Activated T-cell treated with anti-CD3 and anti-CD28 coated beads, Interleukin-2, amount 50 U/mL, for 72 hours (primary cell): ENCODE measurements at regions not wholly inside any gene's neighbourhood (a gene's known extent, or its start where the extent isn't known, plus 50 kb on each side); places are given as distances from the start of the nearest gene placed in this dataset.

Experiments used
- ATAC-seq, 2 donors: fragments of 150-1000 bp; cut with Tn5 transposase; replicated peaks in 1 of 2; 2 replicates each; pipeline ENCODE4 v1.10.0; 2021; ENCODE audit warnings: moderate library complexity in 2 of 2, mild to moderate bottlenecking in 1 of 2
- DNase-seq, 2 donors: peaks; one replicate each; pipeline ENCODE4 v3.0.0; 2021 to 2022; ENCODE audit warnings: mixed read lengths in 1 of 2
- H3K27ac Mint-ChIP-seq: one replicate; pipeline ENCODE4 v1.8.0; 2022; ENCODE audit warnings: mild to moderate bottlenecking, moderate library complexity, mixed read lengths
- H3K27me3 Mint-ChIP-seq: one replicate; pipeline ENCODE4 v1.8.0; 2022; ENCODE audit warnings: low read depth, mixed read lengths
- H3K36me3 Mint-ChIP-seq, 2 donors: one replicate each; pipeline ENCODE4 v1.8.0; 2022; ENCODE audit warnings: mixed read lengths in 2 of 2, mild to moderate bottlenecking in 1 of 2; ENCODE audit not compliant: insufficient read depth in 2 of 2
- H3K4me1 Mint-ChIP-seq: one replicate; pipeline ENCODE4 v1.8.0; 2022; ENCODE audit warnings: low read depth, mixed read lengths
- H3K4me3 Mint-ChIP-seq, 2 donors: one replicate each; pipeline ENCODE4 v1.8.0; 2022; ENCODE audit warnings: mild to moderate bottlenecking in 2 of 2, mixed read lengths in 2 of 2, moderate library complexity in 2 of 2
- H3K9me3 Mint-ChIP-seq, 2 donors: one replicate each; pipeline ENCODE4 v1.8.0; 2022; ENCODE audit warnings: mixed read lengths in 2 of 2

- H3K27me3 Mint-ChIP-seq, result peaks cover 6% of the 10 kb centered on the region
- no peaks in the 10 kb centered on the region for H3K36me3 Mint-ChIP-seq
- ATAC-seq, result no peak
- no peaks in the 10 kb centered on the region for H3K9me3 Mint-ChIP-seq
- H3K4me1 Mint-ChIP-seq, result no peaks in the 10 kb centered on the region
- no peak for DNase-seq
- no peak overlapping the region for H3K27ac Mint-ChIP-seq
- H3K4me3 Mint-ChIP-seq, result no peak overlapping the region
These were observed 84.5 kb upstream of the CDKN3 start for GRCh38 chr14:54312166-54312801.

- no peak overlapping the region for H3K4me3 Mint-ChIP-seq
- ATAC-seq, result no peak
- H3K9me3 Mint-ChIP-seq, result no peaks in the 10 kb centered on the region
- no peak overlapping the region for H3K27ac Mint-ChIP-seq
- peaks cover 6% of the 10 kb centered on the region for H3K27me3 Mint-ChIP-seq
- H3K36me3 Mint-ChIP-seq, result no peaks in the 10 kb centered on the region
- no peak for DNase-seq
- H3K4me1 Mint-ChIP-seq, result no peaks in the 10 kb centered on the region
These were observed 82.3 kb upstream of the CDKN3 start for GRCh38 chr14:54314365-54315104.

GRCh38 chr14:54316652-54317051, 80.2 kb upstream of the CDKN3 start:
- ATAC-seq, result no peak
- Mint-ChIP-seq H3K36me3 (no peaks in the 10 kb centered on the region), H3K4me3 (no peak overlapping the region), H3K9me3 (no peaks in the 10 kb centered on the region), H3K4me1 (no peaks in the 10 kb centered on the region), H3K27me3 (peaks cover 6% of the 10 kb centered on the region), H3K27ac (no peak overlapping the region)
- no peak for DNase-seq

GRCh38 chr14:54317391-54317790, 79.4 kb upstream of the CDKN3 start:
- ATAC-seq, result no peak
- Mint-ChIP-seq H3K4me1 (no peaks in the 10 kb centered on the region), H3K9me3 (no peaks in the 10 kb centered on the region), H3K36me3 (no peaks in the 10 kb centered on the region), H3K27ac (no peak overlapping the region), H3K27me3 (peaks cover 6% of the 10 kb centered on the region), H3K4me3 (no peak overlapping the region)
- DNase-seq, result no peak

DNA sequence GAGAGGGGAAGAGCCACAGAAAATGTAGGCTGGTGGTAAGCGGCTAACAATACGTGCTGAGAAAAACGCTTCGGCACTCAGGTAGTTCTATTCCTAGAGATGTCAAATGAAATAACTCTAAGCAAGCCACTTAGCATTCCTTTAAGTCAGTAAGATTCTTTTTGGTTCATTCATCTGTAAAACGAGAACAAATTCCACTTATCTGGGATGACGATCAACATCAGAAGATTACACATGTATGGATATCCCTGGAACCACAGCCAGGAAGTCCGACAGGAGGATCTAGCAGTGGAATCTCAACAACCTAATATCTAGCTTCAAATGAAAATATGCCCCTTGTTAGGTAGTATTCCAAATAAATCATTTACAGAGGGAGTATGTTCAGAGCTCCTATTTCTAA, 74.6 kb upstream of the CDKN3 start:
- Mint-ChIP-seq H3K36me3 (no peaks in the 10 kb centered on the region), H3K27ac (no peak overlapping the region), H3K4me3 (no peak overlapping the region), H3K9me3 (no peaks in the 10 kb centered on the region), H3K4me1 (no peaks in the 10 kb centered on the region), H3K27me3 (peaks cover 12% of the 10 kb centered on the region)
- no peak for ATAC-seq
- DNase-seq, result no peak

- Mint-ChIP-seq H3K27me3 (peaks cover 12% of the 10 kb centered on the region), H3K27ac (no peak overlapping the region), H3K4me3 (no peak overlapping the region), H3K36me3 (no peaks in the 10 kb centered on the region), H3K9me3 (no peaks in the 10 kb centered on the region), H3K4me1 (no peaks in the 10 kb centered on the region)
- DNase-seq, result no peak
- no peak for ATAC-seq
These were observed 74.0 kb upstream of the CDKN3 start for GRCh38 chr14:54322701-54323337.

- Mint-ChIP-seq H3K27me3 (peaks cover 30% of the 10 kb centered on the region), H3K27ac (no peak overlapping the region), H3K4me1 (no peaks in the 10 kb centered on the region), H3K36me3 (no peaks in the 10 kb centered on the region), H3K9me3 (no peaks in the 10 kb centered on the region), H3K4me3 (no peak overlapping the region)
- no peak for DNase-seq
- no peak for ATAC-seq
These were observed 71.0 kb upstream of the CDKN3 start for GRCh38 chr14:54325766-54326165.

GRCh38 chr14:54329082-54329695, 67.6 kb upstream of the CDKN3 start:
- Mint-ChIP-seq H3K4me3 (no peak overlapping the region), H3K36me3 (no peaks in the 10 kb centered on the region), H3K4me1 (no peaks in the 10 kb centered on the region), H3K27ac (no peak overlapping the region), H3K9me3 (no peaks in the 10 kb centered on the region), H3K27me3 (peaks cover 57% of the 10 kb centered on the region)
- DNase-seq, result peak in 1 of 2 donors; percentile 22
- ATAC-seq, result no peak

- Mint-ChIP-seq H3K4me1 (no peaks in the 10 kb centered on the region), H3K27me3 (peaks cover 46% of the 10 kb centered on the region), H3K36me3 (no peaks in the 10 kb centered on the region), H3K4me3 (no peak overlapping the region), H3K27ac (no peak overlapping the region), H3K9me3 (no peaks in the 10 kb centered on the region)
- no peak for DNase-seq
- no peak for ATAC-seq
These were observed 65.9 kb upstream of the CDKN3 start for GRCh38 chr14:54330876-54331275.

GRCh38 chr14:54331516-54331915, 65.3 kb upstream of the CDKN3 start:
- Mint-ChIP-seq H3K9me3 (no peaks in the 10 kb centered on the region), H3K36me3 (no peaks in the 10 kb centered on the region), H3K4me1 (no peaks in the 10 kb centered on the region), H3K27ac (no peak overlapping the region), H3K4me3 (no peak overlapping the region), H3K27me3 (peaks cover 45% of the 10 kb centered on the region)
- DNase-seq (no peak), ATAC-seq (no peak)

DNA sequence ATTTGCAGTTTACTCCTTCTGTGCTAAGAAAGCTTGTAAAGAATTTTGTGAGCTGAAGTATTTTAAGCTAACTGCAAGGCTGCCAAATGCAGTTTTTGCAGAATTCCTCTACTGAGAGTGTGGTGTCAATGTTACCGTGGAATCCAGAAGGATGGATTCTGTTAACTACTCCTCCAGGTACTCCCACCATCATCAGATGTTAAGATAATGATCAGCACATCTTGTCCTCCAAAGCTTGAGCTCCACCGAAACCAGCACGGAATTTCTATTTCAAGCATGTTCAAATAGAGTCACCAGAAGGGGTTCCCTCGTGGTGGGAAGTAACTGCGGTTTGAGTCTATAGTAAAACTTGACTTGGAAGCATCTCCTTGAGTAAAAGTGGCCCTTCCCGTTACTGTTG, 64.3 kb upstream of the CDKN3 start:
- no peaks in the 10 kb centered on the region for H3K4me1 Mint-ChIP-seq
- peaks cover 45% of the 10 kb centered on the region for H3K27me3 Mint-ChIP-seq
- H3K9me3 Mint-ChIP-seq, result no peaks in the 10 kb centered on the region
- H3K4me3 Mint-ChIP-seq, result no peak overlapping the region
- ATAC-seq, result no peak
- no peaks in the 10 kb centered on the region for H3K36me3 Mint-ChIP-seq
- no peak overlapping the region for H3K27ac Mint-ChIP-seq
- no peak for DNase-seq

DNA sequence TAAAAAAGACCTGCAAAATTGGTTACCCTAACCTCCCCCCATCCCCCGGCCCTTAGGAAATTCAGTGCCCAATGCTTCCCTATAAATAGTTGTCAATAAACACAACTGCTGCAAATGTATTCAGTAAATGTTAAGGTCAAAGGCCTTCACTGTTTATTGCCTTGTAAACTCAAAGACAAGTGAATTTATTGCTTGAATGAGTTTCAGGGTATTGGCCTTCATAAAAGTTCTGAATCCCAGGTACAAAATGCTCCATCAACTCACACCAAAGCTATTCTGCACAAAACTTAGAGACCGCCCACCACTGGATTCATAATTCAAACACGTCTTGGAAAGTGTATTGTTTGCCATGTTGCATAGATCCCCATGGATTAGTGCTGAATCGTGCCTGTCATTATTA, 63.3 kb upstream of the CDKN3 start:
- H3K9me3 Mint-ChIP-seq, result no peaks in the 10 kb centered on the region
- DNase-seq (no peak), ATAC-seq (no peak)
- peaks cover 45% of the 10 kb centered on the region for H3K27me3 Mint-ChIP-seq
- no peak overlapping the region for H3K4me3 Mint-ChIP-seq
- H3K27ac Mint-ChIP-seq, result no peak overlapping the region
- no peaks in the 10 kb centered on the region for H3K36me3 Mint-ChIP-seq
- no peaks in the 10 kb centered on the region for H3K4me1 Mint-ChIP-seq

DNA sequence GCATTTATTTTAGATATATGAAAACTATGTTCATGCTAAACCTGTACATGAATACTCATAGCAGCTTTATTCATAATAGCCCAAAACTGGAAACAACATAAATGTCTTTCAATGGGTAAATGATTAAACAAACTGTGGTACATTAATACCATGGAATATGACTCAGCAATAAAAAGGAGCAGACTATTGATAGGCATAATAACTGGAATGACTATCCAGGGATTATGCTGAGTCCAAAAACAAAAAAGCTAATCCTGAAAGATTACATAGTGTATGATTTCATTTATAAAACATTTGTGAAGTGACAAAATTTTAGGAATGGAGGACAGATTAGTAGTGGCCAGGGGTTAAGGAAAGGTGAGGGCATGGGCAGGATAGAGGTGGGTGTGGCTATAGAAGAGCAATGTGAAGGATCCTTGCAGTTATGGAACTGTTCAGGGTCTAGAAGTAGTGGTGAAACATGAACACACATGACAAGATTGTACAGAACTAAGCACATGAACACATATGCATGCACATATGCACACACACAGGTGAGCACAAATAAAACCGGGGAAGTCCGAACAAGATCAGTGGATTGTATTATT, 61.1 kb upstream of the CDKN3 start:
- H3K27me3 Mint-ChIP-seq, result peaks cover 28% of the 10 kb centered on the region
- no peaks in the 10 kb centered on the region for H3K4me1 Mint-ChIP-seq
- DNase-seq (no peak), ATAC-seq (no peak)
- H3K4me3 Mint-ChIP-seq, result no peak overlapping the region
- H3K9me3 Mint-ChIP-seq, result no peaks in the 10 kb centered on the region
- no peak overlapping the region for H3K27ac Mint-ChIP-seq
- H3K36me3 Mint-ChIP-seq, result no peaks in the 10 kb centered on the region
